ENCODE measurements at regions not wholly inside any gene's neighbourhood (a gene's known extent, or its start where the extent isn't known, plus 50 kb on each side); places are given as distances from the start of the nearest gene placed in this dataset.
A peak's percentile ranks its signal among the peaks of the same experiment; 100 is the strongest.

GRCh38 chr2:41395692-41396091 lies 652.1 kb upstream of the PKDCC start:
- H3K27ac Mint-ChIP-seq, result no peak overlapping the region
- DNase-seq, result no peak
- peaks cover 0 to 4% (median 3%) of the 10 kb centered on the region in 3 donors for H3K36me3 Mint-ChIP-seq
- no peak overlapping the region for H3K4me3 Mint-ChIP-seq
- peaks cover 0 to 15% (median 3%) of the 10 kb centered on the region in 6 donors for H3K9me3 Mint-ChIP-seq
- no peaks in the 10 kb centered on the region for H3K4me1 Mint-ChIP-seq
- peaks cover 0 to 9% (median 0%) of the 10 kb centered on the region in 3 donors for H3K27me3 Mint-ChIP-seq (ENCODE audit: low read depth in 3 of 3)

GRCh38 chr2:41399437-41400087 lies 648.3 kb upstream of the PKDCC start:
- H3K27ac Mint-ChIP-seq, result no peak overlapping the region
- peaks cover 0 to 15% (median 4%) of the 10 kb centered on the region in 6 donors for H3K9me3 Mint-ChIP-seq
- H3K36me3 Mint-ChIP-seq, result peaks cover 0 to 4% (median 3%) of the 10 kb centered on the region in 3 donors
- H3K27me3 Mint-ChIP-seq (ENCODE audit: low read depth in 3 of 3), result peaks cover 2 to 9% (median 7%) of the 10 kb centered on the region in 3 donors
- DNase-seq, result no peak
- no peaks in the 10 kb centered on the region for H3K4me1 Mint-ChIP-seq
- H3K4me3 Mint-ChIP-seq, result no peak overlapping the region

- no peak overlapping the region for H3K4me3 Mint-ChIP-seq
- peaks cover 2 to 9% (median 7%) of the 10 kb centered on the region in 3 donors for H3K27me3 Mint-ChIP-seq (ENCODE audit: low read depth in 3 of 3)
- no peaks in the 10 kb centered on the region for H3K4me1 Mint-ChIP-seq
- peaks cover 0 to 4% (median 3%) of the 10 kb centered on the region in 3 donors for H3K36me3 Mint-ChIP-seq
- DNase-seq, result no peak
- no peak overlapping the region for H3K27ac Mint-ChIP-seq
- peaks cover 0 to 14% (median 4%) of the 10 kb centered on the region in 6 donors for H3K9me3 Mint-ChIP-seq
Observed at GRCh38 chr2:41400088-41400665, 647.6 kb upstream of the PKDCC start.

GRCh38 chr2:41405441-41405840 lies 642.4 kb upstream of the PKDCC start:
- Mint-ChIP-seq H3K4me3 (no peak overlapping the region), H3K9me3 (peaks cover 0 to 5% (median 0%) of the 10 kb centered on the region in 6 donors), H3K4me1 (no peaks in the 10 kb centered on the region)

DNA sequence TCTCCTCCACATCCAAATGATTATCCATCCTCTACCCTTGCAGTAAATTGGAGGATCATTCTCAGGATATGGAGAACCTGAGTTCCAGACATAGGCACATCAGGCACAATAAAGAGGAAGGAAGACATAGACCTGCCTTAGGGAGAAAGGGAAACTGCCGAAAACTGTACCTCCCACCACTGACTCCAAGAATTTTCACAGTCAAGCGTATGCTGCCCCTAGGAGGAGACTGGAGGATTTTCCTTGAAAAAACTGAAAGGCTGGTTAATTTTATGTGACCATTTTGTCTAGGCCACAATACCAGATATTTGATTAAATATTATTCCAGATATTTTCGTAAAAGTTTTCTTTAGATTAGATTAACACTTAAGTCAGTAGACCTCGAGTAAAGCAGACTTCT lies 638.5 kb upstream of the PKDCC start:
- H3K4me3 Mint-ChIP-seq, result no peak overlapping the region
- H3K4me1 Mint-ChIP-seq, result peaks cover 0 to 2% of the 10 kb centered on the region in 2 donors
- no peaks in the 10 kb centered on the region for H3K9me3 Mint-ChIP-seq
- H3K27ac Mint-ChIP-seq, result no peak overlapping the region
- H3K27me3 Mint-ChIP-seq (ENCODE audit: low read depth in 3 of 3), result peaks cover 0 to 5% (median 3%) of the 10 kb centered on the region in 3 donors
- DNase-seq, result no peak
- no peaks in the 10 kb centered on the region for H3K36me3 Mint-ChIP-seq

More at GRCh38 chr2:41405441-41405840, 642.4 kb upstream of the PKDCC start:
- Mint-ChIP-seq H3K36me3 (no peaks in the 10 kb centered on the region), H3K27ac (no peak overlapping the region), H3K27me3 (ENCODE audit: low read depth in 3 of 3) (peaks cover 2 to 9% (median 5%) of the 10 kb centered on the region in 3 donors)
- DNase-seq, result no peak

GRCh38 chr2:41410011-41410410 lies 637.8 kb upstream of the PKDCC start:
- Mint-ChIP-seq H3K27ac (no peak overlapping the region), H3K27me3 (ENCODE audit: low read depth in 3 of 3) (peaks cover 2 to 9% (median 3%) of the 10 kb centered on the region in 3 donors), H3K4me3 (no peak overlapping the region), H3K36me3 (no peaks in the 10 kb centered on the region), H3K4me1 (peaks cover 6 to 9% of the 10 kb centered on the region in 2 donors), H3K9me3 (no peaks in the 10 kb centered on the region)
- DNase-seq, result no peak

DNA sequence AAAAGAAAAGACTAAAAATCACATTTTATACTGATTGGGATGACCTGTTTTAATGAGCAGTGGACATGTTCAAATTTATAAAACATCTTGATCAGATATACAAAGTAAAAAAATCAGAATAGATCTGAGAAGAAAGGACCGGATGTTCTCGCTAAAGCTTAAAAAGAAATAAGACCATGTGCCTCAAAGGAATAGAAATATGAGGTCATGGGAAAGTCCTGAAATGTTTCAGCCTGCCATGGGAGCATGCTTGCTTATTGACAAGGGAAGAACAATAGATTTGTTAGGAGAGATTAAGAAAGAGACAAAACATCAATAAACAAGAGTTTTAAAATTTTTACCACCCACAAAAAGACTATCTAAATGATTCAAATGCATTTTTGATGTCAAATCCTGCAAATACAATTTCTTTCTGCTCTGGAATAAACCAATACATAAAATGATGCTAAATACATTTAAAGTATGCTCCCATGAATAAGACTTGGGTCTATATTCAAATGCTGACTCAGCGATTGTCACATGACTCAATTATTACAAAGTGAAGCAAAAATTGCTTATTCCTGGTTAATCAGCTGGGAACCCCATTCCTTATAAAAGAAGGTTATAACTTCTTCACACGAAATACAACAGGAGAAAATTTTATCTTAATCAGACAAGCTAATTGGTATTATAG lies 633.9 kb upstream of the PKDCC start:
- peaks cover 1 to 9% (median 4%) of the 10 kb centered on the region in 3 donors for H3K27me3 Mint-ChIP-seq (ENCODE audit: low read depth in 3 of 3)

DNA sequence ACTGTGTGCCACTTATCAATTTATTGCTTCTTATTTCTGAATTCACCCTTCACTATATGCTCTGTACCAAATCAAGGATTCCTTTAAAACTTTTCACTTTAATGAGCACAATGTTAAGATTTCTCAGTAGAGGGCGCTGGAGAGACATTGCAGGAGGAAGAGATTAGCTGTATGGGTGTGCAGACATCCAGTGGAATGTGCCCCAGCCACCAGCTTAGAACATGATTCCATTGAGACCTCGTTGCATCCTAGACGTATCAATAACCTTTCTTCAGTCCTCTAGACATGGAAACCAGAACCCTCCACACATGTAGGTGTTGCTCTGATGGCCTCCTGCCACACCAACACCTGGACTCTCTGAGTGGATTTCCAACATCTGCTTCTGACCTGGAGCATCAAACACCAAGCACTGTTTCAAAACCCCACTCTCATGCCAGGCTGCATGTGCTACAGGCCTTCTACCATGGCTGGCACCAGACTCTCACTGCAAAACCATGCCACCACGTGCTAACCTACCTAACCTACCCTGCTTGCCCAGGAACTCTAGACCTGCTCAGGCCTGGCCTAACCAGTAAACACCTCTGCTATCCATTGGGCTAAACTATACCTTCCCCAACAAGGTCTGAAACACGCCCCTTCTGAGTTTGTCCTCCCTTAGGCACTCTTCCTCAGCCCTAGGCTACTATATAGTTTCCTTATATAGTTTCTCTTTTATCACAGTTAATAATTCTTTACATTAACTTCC lies 633.2 kb upstream of the PKDCC start:
- Mint-ChIP-seq H3K36me3 (no peaks in the 10 kb centered on the region), H3K4me3 (no peak overlapping the region)

More for the DNA sequence above, 633.9 kb upstream of the PKDCC start:
- H3K4me3 Mint-ChIP-seq, result no peak overlapping the region
- H3K9me3 Mint-ChIP-seq, result no peaks in the 10 kb centered on the region
- no peak overlapping the region for H3K27ac Mint-ChIP-seq
- peaks cover 6 to 11% of the 10 kb centered on the region in 2 donors for H3K4me1 Mint-ChIP-seq
- DNase-seq, result no peak
- H3K36me3 Mint-ChIP-seq, result no peaks in the 10 kb centered on the region

DNA sequence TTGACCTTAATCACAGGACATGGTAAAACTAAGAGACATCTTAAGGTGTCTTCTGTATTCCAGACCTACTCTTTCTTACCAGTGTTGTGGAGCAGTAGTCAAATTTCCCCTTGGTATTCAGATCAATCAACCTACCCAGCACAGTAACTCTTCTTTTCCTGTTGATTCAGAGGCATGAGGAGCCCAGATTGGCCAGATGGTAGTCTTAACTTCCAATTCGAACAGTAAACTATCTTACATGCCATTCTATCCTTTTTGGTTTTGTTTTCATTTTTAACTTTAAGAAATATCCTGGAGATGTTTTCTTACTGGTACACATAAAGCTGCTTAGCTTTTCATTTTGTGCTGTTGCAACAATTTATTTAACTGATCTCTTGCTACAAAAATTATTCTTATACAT lies 630.3 kb upstream of the PKDCC start:
- Mint-ChIP-seq H3K4me3 (no peak overlapping the region), H3K27me3 (ENCODE audit: low read depth in 3 of 3) (peaks cover 0 to 7% (median 4%) of the 10 kb centered on the region in 3 donors), H3K9me3 (no peaks in the 10 kb centered on the region), H3K4me1 (peaks cover 6 to 11% of the 10 kb centered on the region in 2 donors), H3K36me3 (no peaks in the 10 kb centered on the region), H3K27ac (no peak overlapping the region)
- no peak for DNase-seq

More for the DNA sequence above, 633.2 kb upstream of the PKDCC start:
- peak; percentile 30 to 48 (median 43) for DNase-seq
- Mint-ChIP-seq H3K9me3 (no peaks in the 10 kb centered on the region), H3K4me1 (peaks cover 6 to 11% of the 10 kb centered on the region in 2 donors), H3K27me3 (ENCODE audit: low read depth in 3 of 3) (peaks cover 0 to 9% (median 4%) of the 10 kb centered on the region in 3 donors), H3K27ac (no peak overlapping the region)

DNA sequence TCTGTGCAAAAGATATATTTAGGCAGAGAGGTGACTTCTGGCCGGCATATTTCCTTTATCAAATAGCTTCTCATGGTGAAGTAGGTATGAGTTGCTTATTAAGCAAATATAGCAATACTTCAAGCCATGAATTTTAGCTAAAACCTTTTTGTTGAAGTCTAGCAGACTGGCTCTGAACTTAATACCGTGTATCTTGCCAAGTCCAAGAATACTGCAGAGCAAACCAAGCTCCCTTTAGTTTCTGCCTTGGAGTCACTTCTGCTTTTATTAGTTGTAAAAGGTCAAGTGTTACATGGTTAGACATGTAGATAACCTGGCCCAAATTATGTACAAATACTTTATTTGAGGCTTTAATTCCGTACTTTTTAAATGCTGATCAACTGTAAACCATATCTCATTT lies 627.6 kb upstream of the PKDCC start:
- no peaks in the 10 kb centered on the region for H3K36me3 Mint-ChIP-seq
- DNase-seq, result no peak
- peaks cover 0 to 5% (median 3%) of the 10 kb centered on the region in 3 donors for H3K27me3 Mint-ChIP-seq (ENCODE audit: low read depth in 3 of 3)
- no peaks in the 10 kb centered on the region for H3K4me1 Mint-ChIP-seq
- H3K9me3 Mint-ChIP-seq, result no peaks in the 10 kb centered on the region
- H3K4me3 Mint-ChIP-seq, result no peak overlapping the region
- H3K27ac Mint-ChIP-seq, result no peak overlapping the region

- H3K27me3 Mint-ChIP-seq (ENCODE audit: low read depth in 3 of 3), result peaks cover 0 to 5% (median 1%) of the 10 kb centered on the region in 3 donors
- no peak overlapping the region for H3K27ac Mint-ChIP-seq
- no peaks in the 10 kb centered on the region for H3K36me3 Mint-ChIP-seq
- no peak overlapping the region for H3K4me3 Mint-ChIP-seq
- H3K9me3 Mint-ChIP-seq, result no peaks in the 10 kb centered on the region
- DNase-seq, result no peak
- no peaks in the 10 kb centered on the region for H3K4me1 Mint-ChIP-seq
Observed at GRCh38 chr2:41420872-41421271, 626.9 kb upstream of the PKDCC start.

DNA sequence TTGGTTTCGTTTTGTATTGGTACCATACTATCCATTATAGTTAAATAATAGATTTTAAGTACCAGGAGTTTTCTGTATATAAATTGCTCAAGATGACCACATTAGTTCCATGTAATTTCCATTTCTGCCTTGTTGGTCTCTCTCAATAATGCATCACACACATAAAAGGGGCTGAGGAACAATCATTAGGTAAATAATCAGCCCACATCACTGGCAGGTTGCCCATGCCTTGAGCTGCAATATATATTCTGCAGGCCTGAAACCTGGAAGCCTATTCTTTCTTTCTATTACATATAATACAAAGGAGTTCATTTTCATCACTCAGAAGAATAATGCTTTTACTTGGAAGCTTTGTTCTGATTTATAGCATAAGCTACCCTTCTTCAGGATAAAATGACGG lies 616.1 kb upstream of the PKDCC start:
- Mint-ChIP-seq H3K36me3 (no peaks in the 10 kb centered on the region), H3K4me1 (peaks cover 0 to 3% of the 10 kb centered on the region in 2 donors), H3K27ac (peak overlapping the region in 1 of 6 donors; percentile 28), H3K9me3 (no peaks in the 10 kb centered on the region), H3K4me3 (no peak overlapping the region), H3K27me3 (ENCODE audit: low read depth in 3 of 3) (peaks cover 0 to under 1% (median 0%) of the 10 kb centered on the region in 3 donors)
- DNase-seq, result no peak

GRCh38 chr2:41432459-41432858 lies 615.4 kb upstream of the PKDCC start:
- Mint-ChIP-seq H3K9me3 (no peaks in the 10 kb centered on the region), H3K4me1 (peaks cover 0 to 3% of the 10 kb centered on the region in 2 donors), H3K4me3 (no peak overlapping the region), H3K27ac (peak overlapping the region in 1 of 6 donors; percentile 28), H3K36me3 (no peaks in the 10 kb centered on the region), H3K27me3 (ENCODE audit: low read depth in 3 of 3) (peaks cover 0 to 2% (median 0%) of the 10 kb centered on the region in 3 donors)
- DNase-seq, result no peak

Measured in immature natural killer cell (primary cell).